WTC11 (cell line): ENCODE measurements at regions not wholly inside any gene's neighbourhood (a gene's known extent, or its start where the extent isn't known, plus 50 kb on each side); places are given as distances from the start of the nearest gene placed in this dataset.

Experiments used
- ATAC-seq: fragments of 200-7000 bp; cut with Tn5 transposase; 2 replicates; pipeline ENCODE4 v1.10.0; 2021; ENCODE audit warnings: mild to moderate bottlenecking, moderate library complexity
- CTCF ChIA-PET: fragments of 300-600 bp; sonication (Branson Sonifier 250); formaldehyde crosslinking; loops from one replicate; lab custom pipeline; 2021; ENCODE audit warnings: antibody characterized with exemption; lab: Charles Lee
- POLR2A ChIA-PET: fragments of 350-600 bp; sonication (Branson Sonifier 250); formaldehyde crosslinking; loops from one replicate; lab custom pipeline; 2021; ENCODE audit warnings: antibody characterized with exemption; lab: Charles Lee
- DNase-seq: peaks from one replicate; pipeline ENCODE4 v3.0.0; 2021; ENCODE audit warnings: low spot score
- H3K27ac Mint-ChIP-seq: 2 replicates; pipeline ENCODE4 v1.8.0; 2021; ENCODE audit warnings: mixed read lengths
- H3K27me3 Mint-ChIP-seq: 2 replicates; pipeline ENCODE4 v1.8.0; 2021; ENCODE audit warnings: low read depth, mild to moderate bottlenecking, moderate library complexity, mixed read lengths
- H3K36me3 Mint-ChIP-seq: 2 replicates; pipeline ENCODE4 v1.8.0; 2021; ENCODE audit warnings: mixed read lengths
- H3K4me1 Mint-ChIP-seq: 2 replicates; pipeline ENCODE4 v1.8.0; 2022; ENCODE audit warnings: mixed read lengths
- H3K4me3 Mint-ChIP-seq: 2 replicates; pipeline ENCODE4 v1.8.0; 2021; ENCODE audit warnings: mild to moderate bottlenecking, moderate library complexity, mixed read lengths
- H3K9me3 Mint-ChIP-seq: 2 replicates; pipeline ENCODE4 v1.8.0; 2021; ENCODE audit warnings: mixed read lengths
- ARID4B ChIP-seq: sonication (generic); formaldehyde crosslinking; IDR thresholded peaks from 2 replicates; pipeline ENCODE4 v1.8.0; 2023; ENCODE audit warnings: missing genetic modification reagents, mild to moderate bottlenecking, borderline replicate concordance
- ATF1 ChIP-seq: sonication (generic); formaldehyde crosslinking; IDR thresholded peaks from 2 replicates; pipeline ENCODE4 v1.8.1; 2023; ENCODE audit warnings: mild to moderate bottlenecking, moderate library complexity, missing genetic modification reagents
- ATF6 ChIP-seq: sonication (generic); formaldehyde crosslinking; IDR thresholded peaks from 2 replicates; pipeline ENCODE4 v1.8.1; 2023; ENCODE audit warnings: mild to moderate bottlenecking, missing genetic modification reagents
- CBFB ChIP-seq: sonication (generic); formaldehyde crosslinking; IDR thresholded peaks from 2 replicates; pipeline ENCODE4 v1.8.1; 2022; ENCODE audit warnings: mild to moderate bottlenecking, low read depth, missing genetic modification reagents
- ELF4 ChIP-seq: sonication (generic); formaldehyde crosslinking; IDR thresholded peaks from 2 replicates; pipeline ENCODE4 v1.8.1; 2022; ENCODE audit warnings: low read depth, mild to moderate bottlenecking, moderate library complexity, missing genetic modification reagents
- FOXJ3 ChIP-seq: sonication (generic); formaldehyde crosslinking; IDR thresholded peaks from 2 replicates; pipeline ENCODE4 v1.9.0; 2021; ENCODE audit warnings: missing genetic modification reagents, mild to moderate bottlenecking, borderline replicate concordance
- FOXK1 ChIP-seq: sonication (generic); formaldehyde crosslinking; IDR thresholded peaks from 2 replicates; pipeline ENCODE4 v1.8.0; 2022; ENCODE audit warnings: mild to moderate bottlenecking, moderate library complexity, missing genetic modification reagents
- FOXP4 ChIP-seq: sonication (generic); formaldehyde crosslinking; IDR thresholded peaks from 2 replicates; pipeline ENCODE4 v1.8.0; 2022; ENCODE audit warnings: mild to moderate bottlenecking, missing genetic modification reagents
- HMGXB4 ChIP-seq: sonication (generic); formaldehyde crosslinking; IDR thresholded peaks from 2 replicates; pipeline ENCODE4 v1.8.1; 2023; ENCODE audit warnings: mild to moderate bottlenecking, moderate library complexity, missing genetic modification reagents
- JUN ChIP-seq: sonication (generic); formaldehyde crosslinking; IDR thresholded peaks from 2 replicates; pipeline ENCODE4 v1.8.0; 2023; ENCODE audit warnings: mild to moderate bottlenecking, missing genetic modification reagents
- NFE2L1 ChIP-seq: sonication (generic); formaldehyde crosslinking; IDR thresholded peaks from 2 replicates; pipeline ENCODE4 v1.8.1; 2023; ENCODE audit warnings: missing genetic modification reagents
- NFYB ChIP-seq: sonication (generic); formaldehyde crosslinking; conservative IDR thresholded peaks from 2 replicates; pipeline ENCODE4 v1.8.0; 2022; ENCODE audit warnings: low read depth, missing genetic modification reagents
- RORB ChIP-seq: fragments of 250-450 bp; sonication (Bioruptor Pico); IDR thresholded peaks from 2 replicates; pipeline ENCODE4 v1.9.0; 2021; ENCODE audit warnings: mild to moderate bottlenecking
- ZBTB43 ChIP-seq: sonication (generic); formaldehyde crosslinking; IDR thresholded peaks from 2 replicates; pipeline ENCODE4 v1.8.1; 2023; ENCODE audit warnings: mild to moderate bottlenecking, missing genetic modification reagents
- ZNF121 ChIP-seq: sonication (generic); formaldehyde crosslinking; IDR thresholded peaks from 2 replicates; pipeline ENCODE4 v1.8.0; 2023; ENCODE audit warnings: missing genetic modification reagents
- ZNF219 ChIP-seq: sonication (generic); formaldehyde crosslinking; IDR thresholded peaks from 2 replicates; pipeline ENCODE4 v1.8.0; 2023; ENCODE audit warnings: missing genetic modification reagents, mild to moderate bottlenecking, borderline replicate concordance
- ZNF263 ChIP-seq: sonication (generic); formaldehyde crosslinking; IDR thresholded peaks from 2 replicates; pipeline ENCODE4 v1.8.1; 2022; ENCODE audit warnings: low read depth, mild to moderate bottlenecking, moderate library complexity, missing genetic modification reagents
- ZNF281 ChIP-seq: sonication (generic); formaldehyde crosslinking; IDR thresholded peaks from 2 replicates; pipeline ENCODE4 v1.8.0; 2023; ENCODE audit warnings: mild to moderate bottlenecking, missing genetic modification reagents
- ZNF396 ChIP-seq: fragments of 250-450 bp; sonication (Bioruptor Pico); IDR thresholded peaks from 2 replicates; pipeline ENCODE4 v1.8.0; 2021; ENCODE audit warnings: mild to moderate bottlenecking, moderate library complexity, borderline replicate concordance
- ZNF671 ChIP-seq: fragments of 250-450 bp; sonication (Bioruptor Pico); IDR thresholded peaks from 2 replicates; pipeline ENCODE4 v1.8.0; 2021; ENCODE audit warnings: mild to moderate bottlenecking

GRCh38 chr16:6704306-6704930, 628.2 kb upstream of the RBFOX1 start:
- POLR2A ChIA-PET, result no interaction called here
- Mint-ChIP-seq H3K27me3 (peaks cover 4% of the 10 kb centered on the region; the same call in 1 of the 2 replicates), H3K4me3 (no peak overlapping the region), H3K4me1 (no peaks in the 10 kb centered on the region), H3K36me3 (peaks cover 80% of the 10 kb centered on the region), H3K27ac (no peak overlapping the region)
- DNase-seq (no peak), ATAC-seq (no peak)
- CTCF ChIA-PET, result no interaction called here
- TF ChIP-seq CBFB (no peak), NFYB (CRISPR knock-in tag) (no peak), ZNF121 (CRISPR knock-in tag) (no peak), ZNF281 (CRISPR knock-in tag) (no peak), HMGXB4 (CRISPR knock-in tag) (no peak), NFE2L1 (CRISPR knock-in tag) (no peak), ARID4B (CRISPR knock-in tag) (no peak), ATF1 (CRISPR knock-in tag) (no peak), RORB (CRISPR knock-in tag) (no peak), ZNF671 (CRISPR knock-in tag) (no peak), ZNF396 (no peak), ELF4 (CRISPR knock-in tag) (no peak), ZNF263 (CRISPR knock-in tag) (no peak), FOXK1 (no peak), ZBTB43 (CRISPR knock-in tag) (no peak)
- TF ChIP-seq, all 79 proteins: peak for 0
- H3K9me3 Mint-ChIP-seq, result peaks cover 82% of the 10 kb centered on the region

GRCh38 chr16:6701096-6701495, 631.5 kb upstream of the RBFOX1 start:
- Mint-ChIP-seq H3K4me1 (no peaks in the 10 kb centered on the region), H3K27ac (no peak overlapping the region)
- CTCF ChIA-PET, result no interaction called here
- TF ChIP-seq ZNF219 (CRISPR knock-in tag) (no peak), ELF4 (CRISPR knock-in tag) (no peak), ZBTB43 (CRISPR knock-in tag) (no peak), NFYB (CRISPR knock-in tag) (no peak), ATF6 (CRISPR knock-in tag) (no peak), FOXJ3 (CRISPR knock-in tag) (no peak), JUN (CRISPR knock-in tag) (no peak), FOXP4 (no peak)

More at GRCh38 chr16:6701096-6701495, 631.5 kb upstream of the RBFOX1 start:
- DNase-seq (no peak), ATAC-seq (no peak)
- H3K27me3 Mint-ChIP-seq, result peaks cover 8% of the 10 kb centered on the region; the same call in 1 of the 2 replicates
- peaks cover 75% of the 10 kb centered on the region for H3K36me3 Mint-ChIP-seq
- peaks cover 79% of the 10 kb centered on the region for H3K9me3 Mint-ChIP-seq
- POLR2A ChIA-PET, result no interaction called here
- no peak overlapping the region for H3K4me3 Mint-ChIP-seq
